Fibroblast of peridontal ligament (primary cell): ENCODE measurements at regions not wholly inside any gene's neighbourhood (a gene's known extent, or its start where the extent isn't known, plus 50 kb on each side); places are given as distances from the start of the nearest gene placed in this dataset.

Experiments
- DNase-seq: peaks from one replicate; pipeline ENCODE4 v3.0.0-alpha.2; 2010; ENCODE audit errors: extremely low read depth

DNA sequence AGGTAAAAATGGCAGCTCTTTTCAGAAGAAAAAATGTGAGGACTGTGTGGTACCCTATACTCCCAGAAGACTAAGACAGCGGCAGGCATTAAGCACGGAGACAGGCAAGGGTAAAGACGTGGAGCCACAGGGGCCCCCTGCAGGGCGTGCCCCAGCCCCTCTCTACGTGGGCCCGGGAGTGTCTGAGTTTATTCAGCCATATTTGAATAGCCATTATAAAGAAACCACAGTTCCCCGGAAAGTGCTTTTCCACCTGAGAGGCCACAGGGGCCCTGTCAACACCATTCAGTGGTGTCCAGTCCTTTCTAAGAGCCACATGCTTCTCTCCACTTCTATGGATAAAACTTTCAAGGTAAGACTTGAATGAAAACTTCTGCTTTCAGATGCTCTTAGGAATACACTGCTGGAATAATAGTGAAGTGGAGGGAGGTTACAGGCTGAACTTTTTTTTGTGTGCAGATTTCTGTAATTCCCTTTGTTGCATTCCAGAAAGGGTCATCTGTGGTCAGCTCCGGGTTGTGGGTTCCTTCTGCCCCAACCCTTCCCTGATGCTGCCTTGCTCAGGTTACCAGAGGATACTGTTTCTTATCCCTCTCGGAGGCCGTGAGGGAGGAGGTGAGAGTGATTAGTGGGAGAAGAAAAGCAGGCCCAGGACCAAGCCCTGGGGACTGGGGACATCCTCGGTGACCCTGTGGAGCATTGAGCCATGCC, 58.4 kb downstream of the SLC25A47 start:
- DNase-seq: peak; percentile 37

DNA sequence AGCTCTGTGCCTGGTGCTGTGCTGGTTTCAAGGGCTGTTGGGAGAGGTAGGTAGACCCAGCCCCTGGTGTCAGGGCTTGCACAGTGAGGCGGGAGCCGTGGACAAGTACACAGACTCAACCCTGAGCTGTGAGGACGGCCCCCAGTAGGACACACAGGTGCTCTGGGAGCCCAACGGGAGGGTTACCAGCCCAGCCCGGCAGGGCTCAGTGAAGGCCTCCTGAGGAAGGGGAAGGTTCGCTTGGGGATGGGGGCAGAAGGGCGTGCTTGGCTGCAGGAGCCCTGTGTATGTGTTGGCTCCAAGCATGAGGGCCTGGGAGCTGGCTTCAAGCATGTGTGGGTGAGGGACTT, 58.9 kb downstream of the SLC25A47 start:
- DNase-seq: no peak

DNA sequence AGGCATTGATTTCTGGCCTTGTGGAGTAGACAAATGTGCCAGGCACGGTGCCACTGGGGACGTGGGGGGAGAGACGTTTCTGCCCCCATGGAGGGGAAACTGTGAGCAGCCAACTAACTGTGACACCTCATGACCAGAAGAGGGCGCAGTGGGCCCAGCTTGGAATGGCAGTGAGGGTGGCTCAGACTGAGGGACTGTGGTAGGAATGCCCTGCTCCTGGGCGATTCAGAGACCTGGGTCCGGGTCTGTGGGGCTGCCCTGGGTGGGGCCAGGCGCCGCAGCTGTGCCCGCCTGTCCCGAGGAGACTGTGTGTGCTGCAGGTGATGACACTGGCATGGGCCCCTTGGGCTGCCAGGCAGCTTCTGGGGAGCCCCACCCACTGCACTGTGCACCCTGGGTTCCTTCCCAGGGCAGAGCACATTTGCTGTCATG, 60.6 kb downstream of the SLC25A47 start:
- peak; percentile 61 for DNase-seq

DNA sequence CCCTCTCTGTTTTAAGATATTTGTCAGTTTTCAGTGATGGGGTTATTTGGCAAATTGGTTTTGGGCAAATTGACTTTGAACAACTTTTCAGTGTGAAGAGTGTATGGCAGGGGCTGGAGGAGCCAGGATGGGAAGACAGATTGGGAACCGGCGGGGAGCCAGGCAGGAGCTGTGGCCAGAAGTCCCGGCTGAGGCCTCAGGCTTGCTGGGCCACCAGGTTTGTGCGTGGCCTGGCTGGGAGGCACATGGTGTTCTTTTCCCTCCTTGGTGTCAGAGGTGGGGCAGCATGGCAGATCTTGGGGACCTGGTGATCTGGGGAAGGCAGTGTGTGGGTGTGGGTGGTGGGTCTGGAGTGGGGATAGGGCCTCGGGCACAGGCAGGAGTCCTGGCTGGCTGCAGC, 61.1 kb downstream of the SLC25A47 start:
- no peak for DNase-seq

DNA sequence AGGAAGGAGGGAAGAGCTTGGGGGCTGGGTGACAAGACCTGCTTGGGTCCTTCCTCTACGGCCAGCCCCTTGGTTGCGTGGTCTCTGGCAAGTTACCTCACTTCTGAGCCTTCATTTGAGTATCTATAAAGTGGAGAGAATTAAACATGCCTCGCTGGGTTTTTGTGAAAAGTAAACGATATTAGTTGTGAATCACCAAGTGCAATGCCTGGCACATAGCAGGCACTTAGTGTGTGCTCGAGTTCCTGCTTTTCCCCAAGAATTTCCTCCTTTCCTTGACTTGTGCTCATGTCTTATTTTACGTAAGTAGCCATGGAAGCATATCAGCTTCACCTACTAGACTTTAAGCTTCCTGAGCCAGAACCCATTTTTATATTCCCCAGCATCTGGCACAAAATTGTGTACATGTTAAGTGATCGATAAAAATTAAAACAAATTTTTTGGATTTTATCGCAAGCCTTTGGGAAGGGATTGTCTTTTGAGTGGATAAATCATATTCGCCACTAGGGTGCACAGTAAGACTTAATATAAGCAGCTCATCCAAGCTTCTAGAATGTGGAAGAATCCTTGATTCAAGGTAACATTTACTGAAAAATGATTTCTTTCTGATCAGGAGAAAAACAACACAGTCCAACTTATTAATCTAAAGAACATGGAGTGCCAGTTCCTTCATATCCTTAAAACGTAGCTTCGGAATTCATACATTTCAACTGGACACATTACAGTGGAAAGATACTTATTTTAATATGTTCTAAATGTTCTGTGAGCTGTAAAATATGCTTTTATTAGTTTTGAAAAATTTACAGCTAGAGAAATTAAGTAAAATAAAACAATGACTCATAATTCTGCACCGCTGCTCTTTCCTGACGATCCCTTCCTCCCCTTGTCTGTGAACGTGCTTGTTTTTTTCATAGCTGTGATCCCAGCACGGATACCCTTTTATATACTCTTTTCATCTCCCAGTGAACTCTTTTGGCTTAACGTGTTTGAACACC, 62.0 kb downstream of the SLC25A47 start:
- peak; percentile 82 for DNase-seq

DNA sequence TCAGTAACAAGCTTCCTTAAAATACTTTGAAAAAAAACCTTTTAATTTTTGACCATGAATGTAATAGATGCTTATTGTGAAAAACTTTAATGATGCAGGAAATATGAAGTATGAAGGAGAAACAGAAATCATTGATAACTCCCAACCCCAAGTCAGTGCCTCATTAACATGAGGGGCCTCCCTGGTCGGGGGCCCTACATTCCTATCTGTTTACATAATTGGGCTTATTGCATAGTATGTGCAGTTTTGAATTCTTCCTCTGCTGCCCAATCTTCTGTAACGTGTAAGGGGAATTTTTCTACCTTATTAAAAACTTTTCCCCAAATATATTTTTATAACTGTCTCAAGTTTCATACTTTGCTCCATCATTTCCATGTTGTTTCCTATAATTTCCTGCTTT, 63.0 kb downstream of the SLC25A47 start:
- no peak for DNase-seq

DNA sequence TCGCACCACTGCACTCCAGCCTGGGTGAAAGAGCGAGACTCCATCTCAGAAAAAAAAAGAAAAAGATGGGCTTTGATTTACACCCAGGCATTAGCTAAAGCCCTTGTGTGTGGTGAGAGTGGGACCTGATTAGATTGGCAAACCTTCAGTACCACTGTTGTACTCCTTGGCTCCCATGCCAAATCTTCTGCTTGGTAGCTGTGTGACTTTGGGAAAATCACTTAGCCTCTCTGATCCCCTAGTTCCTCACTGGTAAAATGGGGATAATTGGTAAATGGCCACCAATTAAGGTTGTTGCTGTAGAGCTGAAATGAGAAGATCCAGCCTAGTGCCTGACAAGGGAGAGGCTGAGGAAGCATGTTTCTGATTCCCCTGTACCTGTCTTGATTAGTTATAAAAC, 63.7 kb downstream of the SLC25A47 start:
- DNase-seq: no peak

DNA sequence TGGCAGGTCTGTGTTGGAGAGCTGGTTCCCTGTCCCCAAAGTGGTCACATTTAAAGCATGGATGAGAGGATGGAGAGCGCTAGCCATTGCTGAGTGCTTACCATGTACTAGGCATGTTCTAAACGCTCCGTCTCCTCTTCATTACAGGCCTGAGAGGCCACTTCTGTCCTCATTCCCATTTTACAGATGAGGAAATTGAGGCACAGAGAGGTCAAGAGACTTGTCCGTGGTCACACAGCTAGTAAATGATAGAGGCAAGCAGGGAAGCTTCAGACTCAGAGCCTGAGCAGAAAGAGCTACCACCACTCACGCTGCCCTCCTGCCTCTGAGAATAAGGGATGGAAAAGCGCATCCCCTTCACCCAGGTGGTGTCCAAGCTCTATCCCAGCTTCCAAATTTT, 64.3 kb downstream of the SLC25A47 start:
- DNase-seq: no peak

DNA sequence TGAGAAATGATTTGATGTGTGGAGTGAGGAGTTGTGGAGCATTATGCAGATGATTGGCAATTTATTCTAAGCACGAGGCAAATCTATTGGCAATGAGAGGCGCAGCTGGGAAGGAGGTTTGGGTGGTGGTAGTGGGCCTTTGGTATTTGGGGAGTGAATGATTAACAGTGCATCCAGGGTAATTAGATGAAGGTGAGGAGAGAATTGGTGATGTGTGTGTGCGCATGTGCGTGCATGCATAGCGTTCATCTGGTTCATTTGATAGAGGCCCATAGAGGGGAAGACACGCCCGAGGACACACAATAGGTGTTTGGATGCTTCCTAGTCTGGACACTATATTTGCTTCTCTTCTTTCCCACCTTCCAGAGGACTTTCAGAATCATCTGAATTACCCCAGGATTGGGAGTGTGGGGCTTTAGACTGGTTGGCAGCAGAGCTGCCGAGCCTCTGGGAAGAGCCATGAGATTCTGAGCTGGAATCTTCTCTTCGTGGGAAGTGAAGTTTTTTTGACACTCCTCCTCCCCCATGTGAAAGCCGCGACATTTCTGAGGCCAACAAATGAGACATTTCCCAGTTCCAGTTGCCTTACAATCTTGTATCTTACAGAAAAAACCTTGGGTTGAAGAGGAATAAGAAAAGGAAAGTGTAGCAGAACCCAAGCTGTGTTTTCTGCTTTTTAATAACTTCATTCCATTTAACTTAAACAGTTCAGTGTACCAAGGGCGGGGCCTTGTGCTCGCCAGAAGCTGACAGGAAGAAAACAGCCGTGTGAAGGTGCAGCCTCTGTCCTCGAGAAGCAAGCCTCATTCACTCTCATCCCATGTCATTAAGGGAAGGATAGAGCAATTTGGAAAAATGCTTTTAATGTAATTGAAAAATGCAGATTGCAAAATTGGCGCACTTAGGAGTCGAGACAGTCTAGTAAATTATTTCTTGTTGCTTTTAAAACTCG, 65.2 kb downstream of the SLC25A47 start:
- no peak for DNase-seq

DNA sequence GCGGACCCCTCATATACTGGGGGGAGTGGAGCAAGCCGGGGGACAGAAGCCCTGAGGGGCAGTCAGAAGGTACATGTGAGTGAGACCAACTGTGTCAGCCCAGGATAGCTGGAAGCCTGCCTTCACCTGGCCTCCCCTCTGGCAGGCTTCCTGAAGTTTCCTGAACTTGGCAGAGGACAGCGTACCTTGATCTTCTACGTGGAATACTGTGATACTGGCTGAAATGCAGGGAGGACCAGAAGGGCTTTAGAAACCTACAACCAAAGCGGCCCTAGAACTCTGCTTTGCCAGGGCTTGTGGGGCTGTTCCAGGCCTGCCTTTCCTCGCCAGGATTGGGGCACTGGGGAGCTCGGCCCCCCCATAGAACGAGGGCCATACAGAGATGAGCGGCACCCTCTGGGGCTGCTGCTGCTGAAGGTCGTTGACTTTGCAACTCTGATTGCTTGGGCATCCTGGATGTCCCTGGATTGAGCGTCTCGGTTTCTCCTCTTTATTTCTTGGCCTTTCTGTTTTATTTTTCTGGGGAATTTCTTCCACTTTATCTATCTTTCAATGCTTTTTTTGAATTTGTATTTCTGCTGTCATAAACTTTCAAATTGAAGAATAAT, 66.5 kb downstream of the SLC25A47 start:
- no peak for DNase-seq

DNA sequence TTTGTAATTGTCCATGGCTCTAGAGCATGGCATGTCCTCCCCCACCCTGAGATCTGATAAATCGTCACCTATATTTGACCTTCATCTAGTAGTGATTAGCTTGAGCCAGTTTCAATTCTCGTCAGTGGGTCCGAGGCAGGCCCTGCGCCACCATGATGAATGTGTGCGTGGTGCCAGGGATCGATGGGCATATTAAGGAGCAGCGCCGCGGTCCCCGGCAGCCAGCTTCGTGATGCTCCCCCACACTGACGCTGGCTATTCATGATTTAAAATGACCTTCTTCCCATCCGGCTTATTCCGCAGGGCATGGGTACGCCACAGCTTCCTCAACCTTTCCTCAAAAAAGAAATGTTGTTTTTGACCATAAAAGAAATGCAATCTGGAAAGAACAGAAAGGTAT, 68.0 kb downstream of the SLC25A47 start:
- DNase-seq: no peak

DNA sequence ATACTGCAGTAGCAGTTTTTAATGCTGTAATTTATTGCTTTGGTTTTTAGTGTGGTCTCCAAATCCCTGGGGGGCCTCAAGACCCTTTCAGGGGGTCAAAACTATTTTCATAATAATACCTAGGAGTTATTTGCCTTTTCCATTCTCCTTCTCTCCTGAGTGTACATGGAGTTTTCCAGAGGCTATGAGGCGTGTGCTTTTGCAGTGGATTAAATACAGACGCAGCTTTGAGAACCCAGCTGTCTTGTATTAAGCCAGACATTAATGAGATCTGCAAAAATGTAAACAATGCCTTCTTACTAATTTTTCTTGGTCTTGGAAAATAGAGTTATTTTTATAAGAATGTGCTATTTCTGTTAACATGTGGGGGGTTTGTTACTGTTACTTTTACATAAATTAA, 68.6 kb downstream of the SLC25A47 start:
- peak; percentile 76 for DNase-seq

DNA sequence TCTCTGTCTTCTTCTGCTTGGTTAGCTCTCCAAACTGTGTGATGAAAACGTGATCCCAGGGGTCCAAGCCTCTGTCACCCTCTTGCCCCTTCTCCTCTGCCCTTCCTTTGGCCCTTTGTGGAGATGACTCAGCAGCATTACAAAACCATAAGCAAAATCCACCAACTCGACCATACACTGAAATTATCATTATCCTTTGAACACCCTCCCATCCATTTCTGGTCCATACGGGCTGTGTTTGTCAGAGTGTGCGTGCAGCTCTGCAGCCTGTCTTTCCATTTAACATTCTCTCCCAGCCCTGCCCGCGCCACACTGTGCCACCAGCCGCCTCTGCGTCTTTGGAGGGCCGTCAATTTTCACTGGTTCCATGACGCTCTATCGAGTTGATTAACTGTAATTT, 69.2 kb downstream of the SLC25A47 start:
- DNase-seq: peak; percentile 70

DNA sequence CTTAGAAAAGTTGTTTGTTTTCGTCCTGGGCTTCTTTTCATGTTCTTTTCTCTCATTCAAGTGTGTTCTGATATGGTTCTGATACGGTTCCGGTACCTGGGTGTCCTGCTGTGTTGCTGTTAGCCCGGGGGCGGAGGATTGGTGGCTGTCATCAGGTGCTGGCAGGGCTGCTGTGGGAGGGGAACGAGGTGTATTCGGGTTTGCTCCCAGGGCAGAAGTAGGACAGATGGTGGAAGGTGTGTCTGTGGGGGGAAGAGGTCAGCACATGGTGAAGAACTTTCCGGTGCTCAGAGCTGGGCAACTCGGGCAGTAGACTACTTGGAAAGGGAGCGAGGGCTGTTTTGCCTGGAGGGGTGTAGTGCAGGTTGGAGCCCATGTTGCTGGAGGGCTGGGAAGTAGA, 70.2 kb downstream of the SLC25A47 start:
- no peak for DNase-seq

DNA sequence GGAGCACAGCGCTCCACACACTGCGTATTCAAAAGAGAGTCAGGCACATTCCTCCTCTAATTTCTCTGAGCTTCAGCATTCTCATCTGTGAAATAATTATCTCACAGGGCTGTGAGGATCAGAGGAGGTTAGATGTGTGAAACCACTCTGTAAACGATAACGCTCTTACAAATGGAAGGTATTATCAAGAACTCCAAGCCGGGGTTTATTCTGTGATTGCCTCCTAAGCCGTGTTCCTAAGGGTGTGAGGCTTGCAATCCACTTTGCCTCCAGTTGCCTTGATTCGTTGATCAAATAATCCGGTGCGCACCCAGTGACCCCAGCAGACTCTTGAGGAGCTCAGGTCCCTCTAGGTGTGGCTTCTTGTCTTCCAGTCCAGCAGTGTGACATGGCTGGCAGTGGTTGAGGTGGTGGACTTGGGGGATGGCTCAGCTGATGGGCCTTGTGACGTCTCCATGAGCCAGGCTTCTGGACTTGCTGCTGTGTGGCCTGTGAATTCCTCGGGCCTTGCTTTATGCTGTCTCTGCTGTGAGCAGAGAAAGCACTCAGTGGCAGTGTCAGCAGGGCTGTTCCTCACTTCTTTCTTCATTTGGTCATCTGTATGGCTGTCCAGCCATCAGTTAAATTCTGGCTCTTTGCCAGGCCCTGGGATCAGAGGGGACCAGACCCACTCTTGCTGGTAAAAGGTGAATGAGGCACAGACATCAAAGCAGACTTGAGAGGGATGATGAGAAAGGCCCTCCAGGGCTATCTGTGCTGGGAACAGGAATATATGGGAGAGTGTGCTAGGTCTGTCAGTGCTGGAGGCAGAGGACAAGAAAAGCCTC, 71.0 kb downstream of the SLC25A47 start:
- no peak for DNase-seq

DNA sequence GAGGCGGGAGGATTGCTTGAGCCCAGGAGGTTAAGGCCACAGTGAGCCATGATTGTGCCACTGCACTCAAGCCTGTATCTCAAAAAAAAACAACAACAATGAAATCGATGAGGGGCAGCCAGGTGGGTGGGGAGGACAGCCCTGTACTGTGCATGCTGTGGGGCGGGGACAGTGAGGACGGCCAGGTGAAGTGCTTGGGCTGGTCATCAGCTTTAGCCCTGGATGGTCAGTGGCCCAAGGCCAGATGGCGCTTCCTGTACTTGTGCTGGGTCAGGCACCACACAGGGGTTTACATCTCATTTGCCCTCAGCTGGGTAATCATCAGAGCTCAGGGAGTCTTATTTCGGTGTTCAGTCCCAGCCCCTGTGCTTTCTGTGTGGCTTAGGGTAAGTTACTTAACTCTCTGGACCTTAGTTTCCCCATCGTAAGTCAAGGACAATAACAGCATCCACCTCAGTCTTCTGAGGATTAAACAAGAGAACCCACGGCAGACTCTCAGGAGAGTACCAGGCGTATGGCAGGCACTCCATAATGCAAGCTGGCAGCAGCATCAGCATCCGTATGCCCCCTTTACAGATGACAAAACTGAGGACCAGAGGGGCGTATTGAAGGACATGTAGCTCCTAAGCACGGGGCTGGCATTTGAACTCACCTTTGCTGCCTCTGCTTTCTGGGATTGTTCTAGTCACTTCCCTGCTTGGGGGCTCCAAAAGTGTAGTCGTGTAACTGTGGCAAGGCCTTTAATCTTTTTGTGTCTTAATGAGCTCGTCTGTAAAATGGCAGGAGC, 71.9 kb downstream of the SLC25A47 start:
- no peak for DNase-seq

DNA sequence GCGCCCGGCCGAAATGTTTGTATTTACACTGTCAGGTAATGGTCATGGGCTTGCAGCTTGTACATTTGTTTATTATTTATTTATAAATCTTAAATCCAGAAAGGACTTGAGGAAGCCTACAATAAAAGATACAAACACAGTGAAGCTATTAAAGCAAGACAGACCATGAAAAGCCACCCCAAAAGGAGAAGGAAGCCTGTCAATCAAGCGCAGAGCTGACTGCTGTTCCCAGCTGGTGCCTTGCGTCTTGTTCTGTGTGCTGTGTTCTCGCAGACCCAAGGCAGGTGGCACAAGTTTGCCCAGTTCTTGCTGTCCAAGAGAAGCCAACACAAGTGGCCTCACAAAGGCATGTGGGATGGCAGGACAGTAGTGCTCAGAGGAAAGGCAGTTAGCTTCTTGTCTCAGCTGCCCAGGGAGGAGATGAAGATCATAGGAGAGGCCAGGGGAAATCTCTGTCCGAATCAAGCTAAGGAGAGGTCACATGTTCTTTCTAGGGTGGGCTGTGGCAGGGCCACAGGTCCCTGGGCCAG, 73.2 kb downstream of the SLC25A47 start:
- DNase-seq: no peak

DNA sequence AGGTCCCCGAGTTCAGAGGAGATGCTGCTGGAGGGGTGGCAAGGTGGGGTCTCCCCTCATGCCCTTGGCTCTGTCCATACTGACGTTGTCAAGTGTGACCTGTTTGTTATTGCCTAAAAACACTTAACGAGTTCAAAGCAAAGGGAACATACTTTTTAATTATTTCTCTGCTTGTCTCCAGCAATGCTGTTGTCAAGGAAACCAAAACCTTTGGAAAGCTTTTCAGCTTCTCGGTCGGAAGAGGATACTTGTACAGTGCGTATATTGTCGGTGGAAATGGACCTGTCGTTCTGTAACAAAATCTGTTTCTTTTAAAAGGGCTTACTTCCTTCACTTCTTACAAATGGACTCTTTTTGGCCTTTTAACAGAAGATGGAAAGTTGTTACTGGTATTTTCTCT, 73.9 kb downstream of the SLC25A47 start:
- no peak for DNase-seq

DNA sequence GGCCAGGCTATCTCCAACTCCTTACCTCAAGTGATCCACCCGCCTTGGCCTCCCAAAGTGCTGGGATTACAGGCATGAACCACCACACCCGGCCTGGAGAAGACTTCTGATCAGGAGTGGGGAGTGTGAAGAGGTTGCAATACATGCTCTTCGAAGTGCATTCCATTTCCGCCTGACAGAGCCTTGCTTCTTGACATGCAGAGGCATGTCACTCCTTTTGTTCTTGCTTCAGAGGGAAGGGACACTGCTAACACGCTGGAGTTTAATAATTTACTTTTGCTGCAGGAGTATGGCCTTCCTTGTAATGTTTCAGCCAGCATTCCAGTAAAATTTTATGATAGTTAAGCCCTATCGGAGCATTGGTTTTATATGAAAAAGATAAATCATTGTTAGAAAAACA, 74.9 kb downstream of the SLC25A47 start:
- no peak for DNase-seq
